OCI-LY1 (cell line): ENCODE measurements at regions not wholly inside any gene's neighbourhood (a gene's known extent, or its start where the extent isn't known, plus 50 kb on each side); places are given as distances from the start of the nearest gene placed in this dataset.

ENCODE experiments used
- EZH2 ChIP-seq: fragments of 200-600 bp; sonication (generic), shearing (Covaris generic); IDR thresholded peaks from 2 replicates; pipeline ENCODE4 v1.8.0; 2017; ENCODE audit warnings: borderline replicate concordance, mixed run types, mild to moderate bottlenecking, antibody characterized with exemption, low read length, moderate library complexity, mixed read lengths
- TF ChIP-seq, protein P1 (sequence below): fragments of 200-600 bp; sonication (generic), shearing (Covaris generic); IDR thresholded peaks from 2 replicates; pipeline ENCODE4 v1.5.1; 2017; ENCODE audit warnings: mild to moderate bottlenecking, antibody characterized with exemption, low read length, moderate library complexity, mixed read lengths

DNA sequence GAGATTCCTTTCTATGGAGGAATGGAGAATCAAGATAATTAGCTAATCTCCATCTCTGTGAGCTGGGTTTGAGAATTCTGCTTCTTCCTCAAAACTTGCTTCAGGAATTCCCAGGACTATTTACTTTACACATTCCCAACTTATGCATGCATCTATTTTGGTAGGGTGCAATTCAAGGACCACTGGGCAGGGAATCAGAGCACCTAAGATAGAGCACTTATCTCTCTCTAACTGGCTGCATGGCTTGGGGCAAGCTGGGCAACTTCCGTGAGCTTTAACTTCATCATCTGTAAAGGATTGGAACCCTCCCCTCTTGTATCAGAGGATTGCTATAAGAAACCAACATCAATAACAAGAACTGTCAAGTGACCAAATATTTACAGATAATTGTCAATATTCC is 160.2 kb downstream of the PDCD6IP start:
- TF ChIP-seq, protein P1, sequence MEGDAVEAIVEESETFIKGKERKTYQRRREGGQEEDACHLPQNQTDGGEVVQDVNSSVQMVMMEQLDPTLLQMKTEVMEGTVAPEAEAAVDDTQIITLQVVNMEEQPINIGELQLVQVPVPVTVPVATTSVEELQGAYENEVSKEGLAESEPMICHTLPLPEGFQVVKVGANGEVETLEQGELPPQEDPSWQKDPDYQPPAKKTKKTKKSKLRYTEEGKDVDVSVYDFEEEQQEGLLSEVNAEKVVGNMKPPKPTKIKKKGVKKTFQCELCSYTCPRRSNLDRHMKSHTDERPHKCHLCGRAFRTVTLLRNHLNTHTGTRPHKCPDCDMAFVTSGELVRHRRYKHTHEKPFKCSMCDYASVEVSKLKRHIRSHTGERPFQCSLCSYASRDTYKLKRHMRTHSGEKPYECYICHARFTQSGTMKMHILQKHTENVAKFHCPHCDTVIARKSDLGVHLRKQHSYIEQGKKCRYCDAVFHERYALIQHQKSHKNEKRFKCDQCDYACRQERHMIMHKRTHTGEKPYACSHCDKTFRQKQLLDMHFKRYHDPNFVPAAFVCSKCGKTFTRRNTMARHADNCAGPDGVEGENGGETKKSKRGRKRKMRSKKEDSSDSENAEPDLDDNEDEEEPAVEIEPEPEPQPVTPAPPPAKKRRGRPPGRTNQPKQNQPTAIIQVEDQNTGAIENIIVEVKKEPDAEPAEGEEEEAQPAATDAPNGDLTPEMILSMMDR: no peak
- TF ChIP-seq EZH2: no peak
